ENCODE measurements at regions not wholly inside any gene's neighbourhood (a gene's known extent, or its start where the extent isn't known, plus 50 kb on each side); places are given as distances from the start of the nearest gene placed in this dataset.

DNA sequence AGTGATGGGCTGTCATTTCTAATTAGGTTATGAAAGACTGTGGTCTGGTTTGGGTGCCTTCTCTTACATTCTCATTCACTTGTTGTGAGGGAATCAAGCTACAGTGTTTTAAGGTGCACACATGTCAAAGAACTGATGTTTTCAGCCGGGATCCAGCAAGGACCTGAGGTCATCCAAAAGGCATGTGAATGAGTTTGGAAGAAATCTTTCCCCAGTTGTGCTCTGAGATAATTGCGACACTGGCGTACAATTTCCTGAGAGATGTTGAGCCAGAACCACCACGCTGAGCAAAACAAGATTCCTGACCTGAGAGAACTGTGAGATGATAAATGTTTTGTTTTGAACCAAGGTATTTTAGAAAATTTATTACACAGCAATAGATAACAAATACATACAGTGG is 295.3 kb upstream of the SLITRK3 start:
- no peak for DNase-seq (ENCODE audit: low read depth, low spot score)
- in situ Hi-C loops (cut with HindIII; ENCODE audit: low pct_unique_long_range_greater_than_20kb, low sequenced_read_pairs): no loop called here

DNA sequence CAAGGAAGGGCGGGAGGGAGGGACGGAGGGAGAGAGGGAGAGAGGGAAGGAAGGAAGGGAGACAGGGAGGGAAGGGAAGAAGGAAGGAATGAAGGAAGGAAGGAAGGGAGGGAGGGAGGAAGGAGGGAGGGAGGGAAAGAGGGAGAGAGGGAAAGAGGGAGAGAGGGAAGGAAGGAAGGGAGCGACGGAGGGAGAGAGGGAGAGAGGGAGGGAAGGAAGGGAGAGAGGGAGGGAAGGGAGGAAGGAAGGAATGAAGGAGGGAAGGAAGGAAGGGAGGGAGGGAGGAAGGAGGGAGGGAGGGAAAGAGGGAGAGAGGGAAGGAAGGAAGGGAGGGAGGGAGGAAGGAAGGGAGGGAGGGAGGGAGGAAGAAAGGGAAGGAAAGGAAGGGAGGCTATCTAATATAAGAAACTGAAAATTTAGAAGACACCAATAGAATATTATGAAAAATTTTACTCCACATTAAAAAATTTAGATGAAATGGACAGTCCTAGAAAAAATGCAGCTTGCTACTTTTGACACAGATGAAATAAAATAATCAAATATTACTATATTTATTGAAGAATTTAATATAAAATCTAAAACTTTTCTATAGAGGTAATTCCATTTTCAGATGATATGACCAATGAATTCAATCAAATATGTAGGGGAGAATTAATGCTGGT is 280.3 kb upstream of the SLITRK3 start:
- DNase-seq (ENCODE audit: low read depth, low spot score): no peak
- in situ Hi-C loops (cut with HindIII; ENCODE audit: low pct_unique_long_range_greater_than_20kb, low sequenced_read_pairs): no loop called here

DNA sequence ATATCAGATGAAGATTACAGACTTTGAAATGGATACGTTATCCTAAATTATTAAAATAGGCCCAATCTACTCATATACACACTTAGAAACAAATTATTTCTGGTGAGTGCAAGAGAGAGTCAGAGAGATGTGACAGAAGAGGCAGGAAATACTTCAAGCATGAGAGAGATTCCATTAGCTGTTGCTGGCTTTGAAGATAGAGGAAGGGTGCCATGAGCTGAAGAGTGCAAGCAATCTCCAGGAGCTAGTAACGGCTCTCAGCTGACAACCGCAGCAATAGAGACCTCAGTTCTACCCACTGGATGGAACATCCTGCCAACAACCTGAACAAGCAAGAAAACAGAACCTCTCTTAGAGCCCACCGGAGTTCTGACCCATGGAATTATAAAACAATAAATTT is 270.7 kb upstream of the SLITRK3 start:
- DNase-seq (ENCODE audit: low read depth, low spot score): no peak
- in situ Hi-C loops (cut with HindIII; ENCODE audit: low pct_unique_long_range_greater_than_20kb, low sequenced_read_pairs): no loop called here

GRCh38 chr3:165464736-165465135 is 268.6 kb upstream of the SLITRK3 start:
- in situ Hi-C loops (cut with HindIII; ENCODE audit: low pct_unique_long_range_greater_than_20kb, low sequenced_read_pairs): no loop called here
- no peak for DNase-seq (ENCODE audit: low read depth, low spot score)

- DNase-seq (ENCODE audit: low read depth, low spot score): no peak
- in situ Hi-C loops (cut with HindIII; ENCODE audit: low pct_unique_long_range_greater_than_20kb, low sequenced_read_pairs): no loop called here
Measured at GRCh38 chr3:165463531-165463930, 267.3 kb upstream of the SLITRK3 start.

DNA sequence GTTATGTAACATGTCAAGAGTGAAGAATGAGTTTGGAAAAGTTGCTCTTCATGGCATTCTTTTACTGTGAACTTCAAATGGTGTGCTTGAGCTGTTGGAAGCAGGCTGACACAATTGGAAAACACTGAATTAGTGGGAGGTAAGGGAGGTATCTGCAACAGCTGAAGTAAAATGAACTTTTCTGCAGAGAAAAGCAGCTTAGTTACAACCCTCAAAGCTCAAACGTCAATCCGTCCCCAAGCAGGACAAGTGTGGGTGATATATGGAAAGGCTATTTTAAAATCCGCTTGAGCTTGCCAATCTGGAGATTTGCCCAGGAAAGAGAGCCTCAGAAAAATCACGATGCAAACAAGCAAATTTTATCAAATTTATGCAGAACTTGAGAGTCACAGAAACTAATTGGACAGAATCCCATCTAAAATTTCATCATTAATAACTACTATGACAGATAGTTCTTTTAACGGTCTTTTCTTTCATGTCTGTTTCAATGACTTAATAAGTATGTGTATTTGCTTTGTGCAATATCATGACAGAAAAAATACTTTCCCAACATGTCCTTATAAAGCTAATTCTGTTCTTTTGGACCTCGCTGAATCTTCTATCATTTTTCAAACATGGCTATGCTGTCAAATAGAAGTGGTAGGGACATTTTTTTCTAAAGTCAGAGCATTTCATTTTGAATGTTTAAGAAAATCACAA is 266.6 kb upstream of the SLITRK3 start:
- in situ Hi-C loops (cut with HindIII; ENCODE audit: low pct_unique_long_range_greater_than_20kb, low sequenced_read_pairs): no loop called here
- DNase-seq (ENCODE audit: low read depth, low spot score): no peak

DNA sequence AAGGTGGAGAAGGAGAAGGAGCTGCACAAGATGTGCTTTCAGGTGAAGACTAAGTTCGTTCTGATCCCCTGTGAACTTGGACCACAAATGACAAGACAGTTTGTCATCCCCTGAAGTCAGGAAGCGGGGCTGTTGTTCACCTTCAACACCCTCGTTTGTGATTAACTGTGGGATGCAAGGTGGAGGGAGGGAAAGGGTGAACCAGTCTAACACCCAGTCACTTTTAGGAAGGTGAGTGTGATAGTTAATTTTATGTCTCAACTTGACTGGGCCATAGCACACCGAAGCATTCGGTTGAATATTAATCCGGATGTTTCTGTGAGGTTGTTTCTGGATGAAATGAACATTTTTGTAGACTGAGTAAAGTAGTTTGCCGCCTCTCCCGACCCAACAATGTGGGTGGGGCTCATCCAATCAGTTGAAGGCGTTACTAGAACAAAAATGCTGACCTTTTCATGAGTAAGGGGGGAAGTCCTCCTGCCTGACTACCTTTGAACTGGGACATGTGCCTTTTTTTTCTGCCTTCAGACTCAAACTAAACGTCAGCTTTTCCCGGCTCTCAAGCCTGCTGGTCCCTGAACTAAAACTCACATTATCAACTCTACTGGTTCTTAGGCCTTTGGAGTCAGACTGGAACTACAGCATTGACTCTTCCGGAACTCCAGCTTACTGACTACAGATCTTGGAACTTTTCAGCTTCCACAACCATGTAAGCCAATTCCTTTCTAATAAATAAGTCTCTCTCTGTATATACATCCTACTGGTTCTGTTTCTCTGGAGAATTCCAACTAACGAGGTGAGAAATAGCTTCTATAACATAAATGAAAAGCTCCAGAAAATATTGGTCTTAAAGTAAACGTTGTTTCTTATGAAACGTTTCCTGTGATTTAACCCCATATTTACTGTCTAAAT is 264.0 kb upstream of the SLITRK3 start:
- no peak for DNase-seq (ENCODE audit: low read depth, low spot score)
- in situ Hi-C loops (cut with HindIII; ENCODE audit: low pct_unique_long_range_greater_than_20kb, low sequenced_read_pairs): no loop called here

DNA sequence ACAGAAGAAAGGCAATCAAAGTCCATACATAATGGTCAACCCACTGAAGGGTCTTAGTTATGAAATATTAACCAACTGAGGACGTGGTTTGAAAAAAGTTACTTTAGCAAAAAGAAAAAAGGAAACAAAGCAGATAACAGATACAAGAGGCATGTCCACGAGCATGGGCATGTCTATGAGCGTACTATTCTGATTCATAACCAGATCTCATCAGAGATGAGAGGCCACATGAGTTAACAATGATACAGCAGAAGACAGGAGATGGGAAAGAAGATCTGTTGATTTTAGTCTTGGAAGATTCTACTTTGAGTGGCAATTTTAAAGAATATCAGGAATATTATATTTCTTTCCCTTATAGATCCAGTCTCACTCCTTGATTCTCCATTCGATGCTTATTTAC is 262.9 kb upstream of the SLITRK3 start:
- no peak for DNase-seq (ENCODE audit: low read depth, low spot score)

DNA sequence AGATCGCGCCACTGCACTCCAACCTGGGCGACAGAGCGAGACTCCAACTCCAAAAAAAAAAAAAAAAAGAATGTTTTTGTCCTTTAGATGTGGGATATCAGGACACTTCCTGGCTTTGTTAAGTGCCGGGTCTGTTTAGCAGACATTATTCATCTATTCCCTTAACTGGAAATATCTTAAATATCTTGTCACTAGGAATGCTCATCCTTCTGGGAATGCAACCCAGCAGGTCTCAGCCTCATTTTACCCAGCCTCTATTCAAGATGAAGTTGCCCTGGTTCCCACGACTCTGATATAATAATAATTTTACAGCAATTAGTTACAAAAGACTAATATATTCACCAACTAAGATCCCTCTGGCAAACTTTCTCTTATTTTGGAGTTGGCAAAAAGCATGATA is 260.9 kb upstream of the SLITRK3 start:
- no peak for DNase-seq (ENCODE audit: low read depth, low spot score)
- in situ Hi-C loops (cut with HindIII; ENCODE audit: low pct_unique_long_range_greater_than_20kb, low sequenced_read_pairs): no loop called here

More for the DNA sequence above, 262.9 kb upstream of the SLITRK3 start:
- in situ Hi-C loops (cut with HindIII; ENCODE audit: low pct_unique_long_range_greater_than_20kb, low sequenced_read_pairs): no loop called here

GRCh38 chr3:165455793-165456192 is 259.6 kb upstream of the SLITRK3 start:
- DNase-seq (ENCODE audit: low read depth, low spot score): no peak
- in situ Hi-C loops (cut with HindIII; ENCODE audit: low pct_unique_long_range_greater_than_20kb, low sequenced_read_pairs): no loop called here

DNA sequence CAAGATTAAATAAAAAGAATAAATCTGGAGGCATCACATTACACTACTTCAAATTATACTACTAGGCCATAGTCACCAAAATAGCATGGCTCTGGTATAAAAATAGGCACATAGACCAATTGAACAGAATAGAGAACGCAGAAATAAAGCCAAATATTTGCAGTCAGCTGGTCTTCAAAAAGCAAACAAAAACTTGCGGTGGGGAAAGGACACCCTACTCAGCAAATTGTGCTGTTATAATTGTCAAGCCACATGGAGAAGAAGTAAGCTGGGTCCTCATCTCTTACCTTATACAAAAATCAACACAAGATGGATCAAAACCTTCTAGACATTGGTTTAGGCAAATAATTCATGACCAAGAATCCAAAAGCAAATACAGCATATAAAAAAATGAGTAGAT is 259.2 kb upstream of the SLITRK3 start:
- in situ Hi-C loops (cut with HindIII; ENCODE audit: low pct_unique_long_range_greater_than_20kb, low sequenced_read_pairs): no loop called here
- DNase-seq (ENCODE audit: low read depth, low spot score): no peak

DNA sequence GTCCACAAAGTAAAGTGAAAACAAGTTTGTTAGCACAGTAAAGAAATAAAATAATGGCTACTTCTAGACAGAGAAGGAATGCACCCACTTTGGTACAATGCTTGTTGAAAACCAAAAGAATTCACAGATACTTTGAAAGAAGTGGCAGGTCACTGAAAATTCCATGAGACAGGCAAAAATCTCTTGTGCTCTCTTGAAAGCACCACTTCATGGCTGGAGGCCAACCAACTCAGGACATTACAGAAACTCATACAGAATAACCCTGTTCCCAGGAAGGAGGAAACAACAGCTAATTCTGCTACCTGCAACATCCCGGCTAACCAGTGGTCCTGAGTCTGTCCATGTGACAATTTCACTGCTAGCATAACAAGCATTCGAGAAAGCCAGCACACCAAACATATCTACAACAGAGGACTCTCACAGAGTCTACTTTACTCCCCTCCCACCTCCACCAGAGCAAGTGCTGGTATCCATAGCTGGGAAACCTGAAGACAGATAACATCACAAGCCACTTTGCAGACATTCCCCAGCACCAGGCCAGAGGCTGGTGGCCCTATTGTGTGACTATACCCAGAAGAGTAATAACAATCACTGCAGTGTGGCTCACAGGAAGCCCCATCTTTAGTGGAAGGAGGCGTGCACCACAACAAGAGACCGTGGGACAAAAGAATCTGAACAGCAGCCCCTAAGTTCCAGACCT is 255.3 kb upstream of the SLITRK3 start:
- DNase-seq (ENCODE audit: low read depth, low spot score): no peak
- in situ Hi-C loops (cut with HindIII; ENCODE audit: low pct_unique_long_range_greater_than_20kb, low sequenced_read_pairs): no loop called here

GRCh38 chr3:165446555-165446954 is 250.4 kb upstream of the SLITRK3 start:
- no peak for DNase-seq (ENCODE audit: low read depth, low spot score)
- in situ Hi-C loops (cut with HindIII; ENCODE audit: low pct_unique_long_range_greater_than_20kb, low sequenced_read_pairs): no loop called here

GRCh38 chr3:165444745-165445144 is 248.6 kb upstream of the SLITRK3 start:
- DNase-seq (ENCODE audit: low read depth, low spot score): no peak
- in situ Hi-C loops (cut with HindIII; ENCODE audit: low pct_unique_long_range_greater_than_20kb, low sequenced_read_pairs): no loop called here

- DNase-seq (ENCODE audit: low read depth, low spot score): no peak
- in situ Hi-C loops (cut with HindIII; ENCODE audit: low pct_unique_long_range_greater_than_20kb, low sequenced_read_pairs): no loop called here
Measured at GRCh38 chr3:165443664-165444063, 247.5 kb upstream of the SLITRK3 start.

- DNase-seq (ENCODE audit: low read depth, low spot score): no peak
- in situ Hi-C loops (cut with HindIII; ENCODE audit: low pct_unique_long_range_greater_than_20kb, low sequenced_read_pairs): no loop called here
Measured at GRCh38 chr3:165442061-165442460, 245.9 kb upstream of the SLITRK3 start.

DNA sequence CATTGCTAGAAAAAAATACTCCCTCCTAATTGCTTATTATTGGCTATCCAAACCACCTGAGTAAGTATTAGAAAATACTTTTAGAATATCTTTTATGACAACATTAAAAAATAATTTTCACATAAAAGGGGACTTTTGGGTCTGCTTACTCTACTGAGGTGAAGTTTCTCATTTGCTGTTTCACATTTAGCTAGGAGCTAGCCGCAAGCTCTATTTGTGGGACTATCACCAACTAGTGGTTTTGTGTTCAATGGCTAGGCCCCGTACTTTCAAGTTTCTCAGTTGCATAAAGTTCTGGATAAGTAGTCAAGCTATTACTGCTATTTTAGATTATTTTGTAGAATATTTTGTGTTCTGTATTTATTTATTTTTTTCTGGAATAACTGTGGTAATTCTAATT is 244.2 kb upstream of the SLITRK3 start:
- DNase-seq (ENCODE audit: low read depth, low spot score): no peak
- in situ Hi-C loops (cut with HindIII; ENCODE audit: low pct_unique_long_range_greater_than_20kb, low sequenced_read_pairs): no loop called here

DNA sequence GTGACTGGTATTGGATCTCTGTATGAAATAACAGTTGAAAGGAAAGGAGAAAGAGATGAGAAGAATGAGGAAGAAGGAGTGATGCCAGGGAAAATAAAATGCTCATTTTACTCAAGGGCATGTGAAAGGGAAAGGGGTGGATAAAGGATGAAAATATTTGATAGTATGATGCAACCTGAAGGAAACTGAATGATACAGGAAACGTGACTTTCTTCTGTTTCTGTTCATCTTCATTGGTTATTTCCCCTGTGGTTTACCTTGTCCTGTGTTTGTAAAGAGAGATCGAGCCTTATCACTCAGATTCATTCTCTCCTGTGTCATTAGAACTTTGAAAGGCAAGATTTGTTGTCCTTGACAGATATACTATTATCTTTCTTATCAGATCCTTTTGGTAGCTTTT is 243.6 kb upstream of the SLITRK3 start:
- in situ Hi-C loops (cut with HindIII; ENCODE audit: low pct_unique_long_range_greater_than_20kb, low sequenced_read_pairs): no loop called here
- DNase-seq (ENCODE audit: low read depth, low spot score): no peak

Data from SK-MEL-5 (cell line).